ENCODE measurements at regions not wholly inside any gene's neighbourhood (a gene's known extent, or its start where the extent isn't known, plus 50 kb on each side); places are given as distances from the start of the nearest gene placed in this dataset.
"Not testable (repeated sequence)": the region's sequence is repeated elsewhere in the genome, so short reads cannot be mapped to it uniquely, and the experiment has no call there.

DNA sequence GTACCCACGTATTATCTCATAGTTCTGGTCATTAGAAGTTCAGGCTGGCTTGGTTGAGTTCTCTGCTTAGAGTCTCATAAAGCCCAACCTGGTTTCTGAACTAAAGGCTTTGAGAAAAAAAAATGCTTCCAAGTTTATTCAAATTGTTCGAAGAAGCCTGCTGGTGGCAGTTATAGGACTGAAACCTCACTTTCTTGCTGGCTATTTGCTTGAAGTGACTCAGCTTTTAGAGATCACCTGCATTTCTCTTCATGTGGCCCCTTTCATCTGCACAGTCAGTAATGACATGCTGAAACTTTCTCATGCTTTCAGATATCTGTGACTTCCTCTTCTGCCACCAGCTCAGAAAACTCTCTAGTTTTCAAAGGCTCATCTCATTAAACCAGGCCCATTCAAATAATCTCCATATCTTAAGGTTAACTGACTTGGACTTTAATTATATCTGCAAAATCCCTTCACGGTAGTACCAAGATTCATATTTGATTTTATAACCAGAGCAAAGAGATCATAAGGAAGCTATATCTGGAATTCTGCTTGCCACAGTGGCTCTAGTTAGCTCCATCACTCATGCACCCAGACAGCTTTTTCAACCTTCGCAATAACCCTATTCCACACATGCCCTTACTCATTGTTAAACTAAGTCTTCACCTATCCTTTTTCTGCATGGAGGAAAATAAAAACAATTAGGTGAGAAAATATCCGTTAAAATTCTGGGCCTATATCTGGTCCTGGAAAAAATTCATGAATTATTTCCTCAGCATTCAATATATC, 433.8 kb upstream of the CBLB start:
- DNase-seq (ENCODE audit: low read depth in 6 of 9, low spot score in 9 of 9): peak in 5 of 9 donors; percentile 14 to 53 (median 21)
- Histone ChIP-seq H3K27me3 (ENCODE audit: control insufficient read depth in 2 of 2, insufficient read depth in 1 of 2, low read length in 1 of 2) (no peaks in the 10 kb centered on the region), H3K9me3 (ENCODE audit: control insufficient read depth in 2 of 2, insufficient read depth in 1 of 2, low read length in 1 of 2) (no peaks in the 10 kb centered on the region), H3K27ac (ENCODE audit: low read depth in 1 of 2, low read length in 1 of 2) (no peak overlapping the region), H3K4me3 (ENCODE audit: low read length in 2 of 2) (no peak overlapping the region), H3K4me1 (ENCODE audit: control insufficient read depth in 2 of 2, insufficient read depth in 2 of 2, low read length in 2 of 2) (peaks cover 0 to 5% of the 10 kb centered on the region in 2 donors), H3K36me3 (ENCODE audit: control insufficient read depth in 2 of 2, insufficient read depth in 2 of 2, low read length in 1 of 2) (no peaks in the 10 kb centered on the region)
- WGBS: 56% methylated on average over 5 of the region's 5 CpGs

DNA sequence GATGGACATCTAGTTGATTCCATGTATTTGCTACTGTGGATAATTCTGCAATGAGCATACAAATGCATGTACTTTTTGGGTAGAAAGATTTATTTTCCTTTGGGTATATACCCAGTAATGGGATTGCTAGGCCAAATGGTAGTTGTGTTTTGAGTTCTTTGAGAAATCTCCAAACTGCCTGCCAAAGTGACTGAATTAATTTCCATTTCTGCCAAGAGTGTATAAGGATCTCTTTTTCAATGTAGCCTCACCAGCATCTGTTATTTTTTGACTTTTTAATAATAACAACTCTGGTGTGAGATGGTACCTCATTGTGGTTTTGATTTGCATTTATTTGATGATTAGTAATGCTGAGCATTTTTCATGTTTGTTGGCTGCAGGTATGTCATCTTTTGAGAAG, 435.0 kb upstream of the CBLB start:
- H3K9me3 ChIP-seq (ENCODE audit: control insufficient read depth in 2 of 2, insufficient read depth in 1 of 2, low read length in 1 of 2): no peaks in the 10 kb centered on the region
- no peak overlapping the region for H3K27ac ChIP-seq (ENCODE audit: low read depth in 1 of 2, low read length in 1 of 2)
- peaks cover 0 to 5% of the 10 kb centered on the region in 2 donors for H3K4me1 ChIP-seq (ENCODE audit: control insufficient read depth in 2 of 2, insufficient read depth in 2 of 2, low read length in 2 of 2)
- DNase-seq (ENCODE audit: low read depth in 6 of 9, low spot score in 9 of 9): no peak
- H3K36me3 ChIP-seq (ENCODE audit: control insufficient read depth in 2 of 2, insufficient read depth in 2 of 2, low read length in 1 of 2): no peaks in the 10 kb centered on the region
- no peak overlapping the region for H3K4me3 ChIP-seq (ENCODE audit: low read length in 2 of 2)
- H3K27me3 ChIP-seq (ENCODE audit: control insufficient read depth in 2 of 2, insufficient read depth in 1 of 2, low read length in 1 of 2): no peaks in the 10 kb centered on the region

DNA sequence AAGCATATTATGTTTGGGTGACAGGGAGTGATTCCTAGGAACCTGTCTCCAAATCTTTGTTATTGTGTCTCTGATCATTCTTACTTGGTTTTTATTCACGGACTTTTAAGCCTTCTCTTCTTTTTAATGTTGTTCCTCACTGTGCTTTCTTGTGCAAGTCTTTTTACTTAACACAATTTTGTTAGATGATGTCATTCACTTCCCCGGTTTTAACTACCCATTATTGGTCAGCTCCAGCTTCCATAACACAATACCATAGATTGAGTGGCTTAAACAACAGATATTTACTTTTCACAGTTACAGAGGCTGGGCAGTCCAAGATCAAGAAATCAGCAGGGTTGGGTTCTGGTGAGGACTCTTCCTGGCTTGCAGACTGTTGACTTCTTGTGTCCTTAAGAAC, 436.3 kb upstream of the CBLB start:
- WGBS: 94% methylated on average over 2 of the region's 2 CpGs
- no peak overlapping the region for H3K4me3 ChIP-seq (ENCODE audit: low read length in 2 of 2)
- H3K27ac ChIP-seq (ENCODE audit: low read depth in 1 of 2, low read length in 1 of 2): no peak overlapping the region
- no peak for DNase-seq (ENCODE audit: low read depth in 6 of 9, low spot score in 9 of 9)
- no peaks in the 10 kb centered on the region for H3K27me3 ChIP-seq (ENCODE audit: control insufficient read depth in 2 of 2, insufficient read depth in 1 of 2, low read length in 1 of 2)
- H3K4me1 ChIP-seq (ENCODE audit: control insufficient read depth in 2 of 2, insufficient read depth in 2 of 2, low read length in 2 of 2): peaks cover 0 to 5% of the 10 kb centered on the region in 2 donors
- no peaks in the 10 kb centered on the region for H3K9me3 ChIP-seq (ENCODE audit: control insufficient read depth in 2 of 2, insufficient read depth in 1 of 2, low read length in 1 of 2)
- no peaks in the 10 kb centered on the region for H3K36me3 ChIP-seq (ENCODE audit: control insufficient read depth in 2 of 2, insufficient read depth in 2 of 2, low read length in 1 of 2)

GRCh38 chr3:106305882-106306435, 437.1 kb upstream of the CBLB start:
- 95% methylated on average over 1 of the region's 1 CpG for WGBS
- Histone ChIP-seq H3K27me3 (ENCODE audit: control insufficient read depth in 2 of 2, insufficient read depth in 1 of 2, low read length in 1 of 2) (no peaks in the 10 kb centered on the region), H3K4me3 (ENCODE audit: low read length in 2 of 2) (no peak overlapping the region), H3K27ac (ENCODE audit: low read depth in 1 of 2, low read length in 1 of 2) (no peak overlapping the region), H3K9me3 (ENCODE audit: control insufficient read depth in 2 of 2, insufficient read depth in 1 of 2, low read length in 1 of 2) (no peaks in the 10 kb centered on the region), H3K36me3 (ENCODE audit: control insufficient read depth in 2 of 2, insufficient read depth in 2 of 2, low read length in 1 of 2) (no peaks in the 10 kb centered on the region), H3K4me1 (ENCODE audit: control insufficient read depth in 2 of 2, insufficient read depth in 2 of 2, low read length in 2 of 2) (peaks cover 0 to 5% of the 10 kb centered on the region in 2 donors)
- DNase-seq (ENCODE audit: low read depth in 6 of 9, low spot score in 9 of 9): no peak

DNA sequence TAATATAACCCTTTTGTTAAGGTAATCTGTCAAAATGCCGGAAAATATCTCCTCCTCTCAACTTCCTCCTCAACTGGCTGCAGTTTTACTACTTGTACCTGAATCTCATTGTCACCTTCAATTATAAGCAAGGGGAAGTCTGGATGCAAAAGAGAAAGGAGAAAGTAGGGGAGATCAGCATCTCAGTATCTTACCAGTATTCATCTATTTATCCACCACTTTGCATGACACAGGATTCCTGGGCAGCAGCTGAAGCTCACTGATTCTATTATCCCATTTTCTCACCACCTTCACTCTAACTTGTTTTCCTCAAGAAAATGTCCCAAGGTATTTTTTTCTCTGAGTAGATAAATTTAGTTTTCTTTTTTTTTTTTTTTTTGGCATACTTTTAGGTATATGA, 440.5 kb upstream of the CBLB start:
- H3K27ac ChIP-seq (ENCODE audit: low read depth in 1 of 2, low read length in 1 of 2): no peak overlapping the region
- no peak overlapping the region for H3K4me3 ChIP-seq (ENCODE audit: low read length in 2 of 2)
- H3K36me3 ChIP-seq (ENCODE audit: control insufficient read depth in 2 of 2, insufficient read depth in 2 of 2, low read length in 1 of 2): no peaks in the 10 kb centered on the region
- H3K4me1 ChIP-seq (ENCODE audit: control insufficient read depth in 2 of 2, insufficient read depth in 2 of 2, low read length in 2 of 2): no peaks in the 10 kb centered on the region
- no peaks in the 10 kb centered on the region for H3K27me3 ChIP-seq (ENCODE audit: control insufficient read depth in 2 of 2, insufficient read depth in 1 of 2, low read length in 1 of 2)
- DNase-seq (ENCODE audit: low read depth in 6 of 9, low spot score in 9 of 9): no peak
- WGBS: 100% methylated on average over 1 of the region's 1 CpG
- no peaks in the 10 kb centered on the region for H3K9me3 ChIP-seq (ENCODE audit: control insufficient read depth in 2 of 2, insufficient read depth in 1 of 2, low read length in 1 of 2)

GRCh38 chr3:106309798-106310197, 441.0 kb upstream of the CBLB start:
- H3K27me3 ChIP-seq (ENCODE audit: control insufficient read depth in 2 of 2, insufficient read depth in 1 of 2, low read length in 1 of 2); H3K27ac ChIP-seq (ENCODE audit: low read depth in 1 of 2, low read length in 1 of 2); H3K36me3 ChIP-seq (ENCODE audit: control insufficient read depth in 2 of 2, insufficient read depth in 2 of 2, low read length in 1 of 2); DNase-seq (ENCODE audit: low read depth in 6 of 9, low spot score in 9 of 9); H3K9me3 ChIP-seq (ENCODE audit: control insufficient read depth in 2 of 2, insufficient read depth in 1 of 2, low read length in 1 of 2); H3K4me1 ChIP-seq (ENCODE audit: control insufficient read depth in 2 of 2, insufficient read depth in 2 of 2, low read length in 2 of 2); H3K4me3 ChIP-seq (ENCODE audit: low read length in 2 of 2): not testable (repeated sequence)
- WGBS: 98% methylated on average over 4 of the region's 4 CpGs

DNA sequence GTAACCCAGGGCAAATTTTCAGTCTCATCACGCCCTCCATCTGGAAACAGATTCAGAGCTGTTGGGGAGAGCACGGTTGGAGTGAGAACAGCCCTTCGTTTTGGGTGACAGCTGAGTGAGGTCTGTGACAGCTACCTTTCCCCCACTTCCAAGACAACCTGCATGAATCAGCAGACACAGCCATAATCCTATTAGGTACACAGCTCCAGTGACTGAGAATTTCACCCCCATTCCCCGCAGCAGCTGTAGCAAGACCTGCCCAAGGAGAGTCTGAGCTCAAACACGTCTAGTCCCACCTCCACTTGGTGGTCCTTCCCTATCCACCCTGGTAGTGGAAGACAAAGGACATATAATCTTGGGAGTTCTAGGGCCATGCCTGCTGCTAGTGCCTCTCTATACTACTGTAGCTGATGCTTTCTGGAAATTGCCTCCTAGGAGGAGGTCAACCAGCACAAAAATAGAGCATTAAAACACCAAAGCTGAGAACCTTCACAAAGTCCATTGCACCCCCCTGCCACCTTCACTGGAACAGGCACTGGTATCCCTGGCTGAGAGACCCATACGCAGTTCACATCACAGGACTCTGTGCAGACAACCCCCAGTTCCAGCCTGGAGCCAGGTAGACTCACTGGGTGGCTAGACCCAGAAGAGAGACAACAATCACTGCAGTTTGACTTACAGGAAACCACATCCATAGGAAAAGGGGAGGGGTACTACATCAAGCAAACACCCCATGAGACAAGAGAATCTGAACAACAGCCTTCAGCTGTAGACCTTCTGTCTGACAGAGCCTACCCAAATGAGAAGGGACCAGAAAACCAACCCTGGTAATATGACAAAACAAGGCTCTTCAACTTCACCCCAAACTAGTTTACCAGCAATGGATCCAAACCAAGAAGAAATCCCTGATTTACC, 448.6 kb upstream of the CBLB start:
- DNase-seq (ENCODE audit: low read depth in 6 of 9, low spot score in 9 of 9): peak in 6 of 9 donors; percentile 8 to 60 (median 18)
- Histone ChIP-seq H3K4me3 (ENCODE audit: low read length in 2 of 2) (no peak overlapping the region), H3K4me1 (ENCODE audit: control insufficient read depth in 2 of 2, insufficient read depth in 2 of 2, low read length in 2 of 2) (no peaks in the 10 kb centered on the region), H3K27me3 (ENCODE audit: control insufficient read depth in 2 of 2, insufficient read depth in 1 of 2, low read length in 1 of 2) (no peaks in the 10 kb centered on the region), H3K9me3 (ENCODE audit: control insufficient read depth in 2 of 2, insufficient read depth in 1 of 2, low read length in 1 of 2) (no peaks in the 10 kb centered on the region), H3K27ac (ENCODE audit: low read depth in 1 of 2, low read length in 1 of 2) (no peak overlapping the region), H3K36me3 (ENCODE audit: control insufficient read depth in 2 of 2, insufficient read depth in 2 of 2, low read length in 1 of 2) (no peaks in the 10 kb centered on the region)
- 91% methylated on average over 6 of the region's 6 CpGs for WGBS

DNA sequence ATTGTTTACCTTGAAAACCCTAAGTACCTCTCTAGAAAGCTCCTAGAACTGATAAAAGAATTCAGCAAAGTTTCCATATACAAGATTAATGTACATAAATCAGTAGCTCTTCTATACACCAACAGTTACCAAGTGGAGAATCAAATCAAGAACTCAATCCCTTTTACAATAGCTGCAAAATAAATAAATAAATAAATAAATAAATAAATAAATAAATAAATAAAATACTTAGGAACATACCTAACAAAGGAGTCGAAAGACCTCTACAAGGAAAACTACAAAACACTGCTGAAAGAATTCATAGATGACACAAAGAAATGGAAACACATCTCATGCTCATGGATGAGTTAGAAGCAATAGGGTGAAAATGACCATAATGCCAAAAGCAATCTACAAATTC, 452.6 kb upstream of the CBLB start:
- not testable (repeated sequence) for H3K4me3 ChIP-seq (ENCODE audit: low read length in 2 of 2); H3K4me1 ChIP-seq (ENCODE audit: control insufficient read depth in 2 of 2, insufficient read depth in 2 of 2, low read length in 2 of 2); H3K27ac ChIP-seq (ENCODE audit: low read depth in 1 of 2, low read length in 1 of 2); H3K36me3 ChIP-seq (ENCODE audit: control insufficient read depth in 2 of 2, insufficient read depth in 2 of 2, low read length in 1 of 2); DNase-seq (ENCODE audit: low read depth in 6 of 9, low spot score in 9 of 9); H3K9me3 ChIP-seq (ENCODE audit: control insufficient read depth in 2 of 2, insufficient read depth in 1 of 2, low read length in 1 of 2); H3K27me3 ChIP-seq (ENCODE audit: control insufficient read depth in 2 of 2, insufficient read depth in 1 of 2, low read length in 1 of 2)
- 92% methylated on average over 1 of the region's 1 CpG for WGBS

DNA sequence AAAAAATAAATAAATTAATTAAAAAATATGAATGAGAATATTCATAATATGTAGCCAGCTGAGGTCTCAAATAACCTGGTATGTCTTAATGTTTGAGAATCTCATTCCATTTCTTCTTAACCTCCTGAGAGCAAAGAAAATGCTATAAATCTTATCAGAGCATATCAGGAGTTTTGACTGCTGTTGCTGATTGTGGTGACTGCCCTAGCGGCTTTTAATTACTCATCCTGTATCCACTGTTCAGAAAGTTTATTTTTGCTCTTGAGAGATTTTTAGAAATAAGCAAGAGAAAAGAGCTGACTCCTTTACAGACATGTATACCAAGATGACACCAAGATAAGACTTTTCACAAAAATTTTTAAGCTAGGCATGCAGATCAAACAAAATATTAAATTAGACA, 454.8 kb upstream of the CBLB start:
- H3K36me3 ChIP-seq (ENCODE audit: control insufficient read depth in 2 of 2, insufficient read depth in 2 of 2, low read length in 1 of 2): no peaks in the 10 kb centered on the region
- DNase-seq (ENCODE audit: low read depth in 6 of 9, low spot score in 9 of 9): no peak
- H3K4me1 ChIP-seq (ENCODE audit: control insufficient read depth in 2 of 2, insufficient read depth in 2 of 2, low read length in 2 of 2): no peaks in the 10 kb centered on the region
- no peaks in the 10 kb centered on the region for H3K9me3 ChIP-seq (ENCODE audit: control insufficient read depth in 2 of 2, insufficient read depth in 1 of 2, low read length in 1 of 2)
- no peak overlapping the region for H3K4me3 ChIP-seq (ENCODE audit: low read length in 2 of 2)
- WGBS: 92% methylated on average over 1 of the region's 1 CpG
- H3K27me3 ChIP-seq (ENCODE audit: control insufficient read depth in 2 of 2, insufficient read depth in 1 of 2, low read length in 1 of 2): no peaks in the 10 kb centered on the region
- no peak overlapping the region for H3K27ac ChIP-seq (ENCODE audit: low read depth in 1 of 2, low read length in 1 of 2)
